ENCODE measurements at regions not wholly inside any gene's neighbourhood (a gene's known extent, or its start where the extent isn't known, plus 50 kb on each side); places are given as distances from the start of the nearest gene placed in this dataset.

- Histone ChIP-seq H3K23ac (ENCODE audit: insufficient read length) (no peak overlapping the region), H2AK5ac (ENCODE audit: low read depth, low read length) (no peak overlapping the region), H2BK120ac (replicated peaks; ENCODE audit: low read depth, low read length) (no peak overlapping the region), H3K79me1 (ENCODE audit: low read depth, low read length) (no peaks in the 10 kb centered on the region), H3K36me3 (ENCODE audit: control insufficient read depth in 2 of 4, insufficient read depth in 4 of 4, low read length in 3 of 4) (no peaks in the 10 kb centered on the region), H4K5ac (ENCODE audit: insufficient read length, low read depth, low read length) (no peak overlapping the region), H3K23me2 (ENCODE audit: low read depth, low read length) (no peaks in the 10 kb centered on the region), H3K27me3 (replicated peaks in 1 of 4; ENCODE audit: control insufficient read depth in 3 of 4, extremely low read depth in 1 of 4, insufficient read depth in 3 of 4, low read length in 3 of 4) (peaks cover 0 to 7% (median 1%) of the 10 kb centered on the region in 4 experiments; a peak in 3 of 7 replicates), H3K56ac (replicated peaks; ENCODE audit: insufficient read length, low read depth, low read length) (no peak overlapping the region), H2BK12ac (ENCODE audit: low read depth, low read length) (no peak overlapping the region), H3K4me2 (ENCODE audit: insufficient read depth in 1 of 2, low read depth in 2 of 2, low read length in 2 of 2) (no peak overlapping the region), H2BK5ac (ENCODE audit: low read depth, low read length) (no peak overlapping the region), H2AFZ (ENCODE audit: low read length) (no peak overlapping the region), H3K79me2 (ENCODE audit: control insufficient read depth in 1 of 2, insufficient read depth in 2 of 2, low read length in 2 of 2) (0 out of 4 replicates have a peak, but pooled peaks cover 0 to 3% of the 10 kb centered on the region in 2 experiments), H2BK15ac (ENCODE audit: low read length) (no peak overlapping the region), H3K9ac (replicated peaks in 1 of 4; ENCODE audit: extremely low read depth in 1 of 4, low read depth in 3 of 4, low read length in 3 of 4) (no peak overlapping the region), H4K91ac (replicated peaks; ENCODE audit: insufficient read length, low read length) (no peak overlapping the region), H2BK20ac (ENCODE audit: low read length) (no peak overlapping the region), H3K4ac (replicated peaks; ENCODE audit: insufficient read length, low read depth, low read length) (no peak overlapping the region), H3K14ac (ENCODE audit: insufficient read length) (no peak overlapping the region), H3K4me3 (ENCODE audit: extremely low read depth in 1 of 4, insufficient read depth in 2 of 4, low read depth in 3 of 4, low read length in 4 of 4) (no peak overlapping the region), H4K8ac (ENCODE audit: extremely low read depth, insufficient read depth, low read length) (no peak overlapping the region), H3K18ac (ENCODE audit: extremely low read depth, low read length) (no peak overlapping the region), H3K9me3 (ENCODE audit: insufficient read depth in 2 of 2, low read depth in 1 of 2, low read length in 1 of 2) (no peaks in the 10 kb centered on the region), H3K4me1 (replicated peaks in 1 of 4; ENCODE audit: control insufficient read depth in 3 of 4, insufficient read depth in 4 of 4, low read length in 3 of 4) (no peaks in the 10 kb centered on the region), H3K27ac (ENCODE audit: low read depth, low read length) (no peak overlapping the region), H4K20me1 (replicated peaks in 1 of 2; ENCODE audit: control insufficient read depth in 1 of 2, insufficient read depth in 2 of 2, low read length in 2 of 2) (no peaks in the 10 kb centered on the region)
- ChIA-PET POLR2A (ENCODE audit: partially characterized antibody) (interaction anchor here (3.4 kb wide), 1 partner anchor 392 kb away, joined by 13 read pairs; no protein-coding TSS in a partner anchor), CTCF (ENCODE audit: partially characterized antibody) (interaction anchor here (0.6 to 4.0 kb wide), 15 partner anchors 7 to 397 kb away, joined by 3 to 34 read pairs (median 3); no protein-coding TSS in a partner anchor)
- WGBS, 2 experiments (ENCODE audit: extremely low coverage in 1 of 2, insufficient coverage in 1 of 2, insufficient read length in 1 of 2, insufficient replicate concordance in 2 of 2, low coverage in 1 of 2, low lambda C conversion rate in 2 of 2, missing lambda C conversion rate in 1 of 2), result 87% methylated on average over 12 of the region's 12 CpGs; no CpG with 5 or more reads in 1 of the 2 experiments
- no peak for DNase-seq (ENCODE audit: low read depth in 1 of 2, low spot score in 2 of 2)
- FAIRE-seq, result no peak
- TF ChIP-seq NRF1 (IDR thresholded peaks at IDR 0.05; ENCODE audit: low read depth, low read length) (no peak), GTF2F1 (IDR thresholded peaks at IDR 0.05; ENCODE audit: borderline replicate concordance, low read depth, low read length) (no peak), E2F6 (IDR thresholded peaks at IDR 0.05) (no peak), BACH1 (IDR thresholded peaks at IDR 0.05; ENCODE audit: low read length) (no peak), KDM4A (IDR thresholded peaks at IDR 0.05; ENCODE audit: low read depth, low read length, severe bottlenecking) (no peak), TBP (IDR thresholded peaks at IDR 0.05; ENCODE audit: low read depth, low read length) (no peak), CTCF (IDR thresholded peaks at IDR 0.05; ENCODE audit: control extremely low read depth in 1 of 3, insufficient read depth in 1 of 3, low read depth in 1 of 3, low read length in 3 of 3) (no peak)
These were observed 53.0 kb upstream of the GLI2 start for GRCh38 chr2:120682654-120683053.
